ENCODE measurements at regions not wholly inside any gene's neighbourhood (a gene's known extent, or its start where the extent isn't known, plus 50 kb on each side); places are given as distances from the start of the nearest gene placed in this dataset.

GRCh38 chr1:216814576-216815259 lies 91.5 kb upstream of the ESRRG start (continued):
- TF ChIP-seq THRA (IDR thresholded peaks at IDR 0.05) (no peak), ZNF444 (CRISPR knock-in tag; IDR thresholded peaks at IDR 0.05) (no peak), PBX2 (CRISPR knock-in tag; IDR thresholded peaks at IDR 0.05; ENCODE audit: low read depth) (no peak), PBX2 (tag; conservative IDR thresholded peaks at IDR 0.05; ENCODE audit: low read depth) (no peak), KAT7 (CRISPR knock-in tag; IDR thresholded peaks at IDR 0.05; ENCODE audit: borderline replicate concordance) (no peak), ERF (CRISPR knock-in tag; IDR thresholded peaks at IDR 0.05) (no peak), GABPB1 (CRISPR knock-in tag; IDR thresholded peaks at IDR 0.05) (no peak), NELFE (IDR thresholded peaks at IDR 0.05; ENCODE audit: insufficient read depth, insufficient read length) (no peak), HNRNPLL (IDR thresholded peaks at IDR 0.05; ENCODE audit: low read depth, low read length, poor library complexity, severe bottlenecking) (no peak), CBX8 (IDR thresholded peaks at IDR 0.05; ENCODE audit: borderline replicate concordance, extremely low read depth, low read depth, low read length, poor library complexity, severe bottlenecking) (no peak), ZBTB17 (CRISPR knock-in tag; IDR thresholded peaks at IDR 0.05) (no peak)
